Upper lobe of right lung (tissue), 1 donor: ENCODE measurements at regions not wholly inside any gene's neighbourhood (a gene's known extent, or its start where the extent isn't known, plus 50 kb on each side); places are given as distances from the start of the nearest gene placed in this dataset.
A peak's percentile ranks its signal among the peaks of the same experiment; 100 is the strongest.

Source experiments
- ATAC-seq: fragments of 200-7000 bp; cut with Tn5 transposase; one replicate; pipeline ENCODE4 v1.9.1; 2020; ENCODE audit warnings: mild to moderate bottlenecking, moderate library complexity
- DNase-seq: peaks from one replicate; pipeline ENCODE4 v3.0.0-alpha.2; 2020
- H3K27ac ChIP-seq: fragments of 200-600 bp; one replicate; pipeline ENCODE4 v1.8.0; 2022
- H3K27me3 ChIP-seq: fragments of 200-600 bp; one replicate; pipeline ENCODE4 v1.8.0; 2022; ENCODE audit warnings: mild to moderate bottlenecking
- H3K36me3 ChIP-seq: fragments of 200-600 bp; one replicate; pipeline ENCODE4 v1.8.0; 2022
- H3K4me1 ChIP-seq: fragments of 200-600 bp; one replicate; pipeline ENCODE4 v1.8.0; 2022
- H3K4me3 ChIP-seq: fragments of 200-600 bp; one replicate; pipeline ENCODE4 v1.8.0; 2022; ENCODE audit warnings: mild to moderate bottlenecking
- H3K9me3 ChIP-seq: fragments of 200-600 bp; one replicate; pipeline ENCODE4 v1.8.0; 2022
- CTCF ChIP-seq: fragments of 200-600 bp; IDR thresholded peaks from one replicate; pipeline ENCODE4 v1.8.0; 2022; ENCODE audit warnings: antibody characterized with exemption
- intact Hi-C: fragments of 100-400 bp; cut with DNase I; formaldehyde crosslinking; loops from one replicate; pipeline ENCODE4 v1.11.0; 2022
- donor health status: DM: no; HTN: yes; CAD: no; lungs with severe emphysema.

DNA sequence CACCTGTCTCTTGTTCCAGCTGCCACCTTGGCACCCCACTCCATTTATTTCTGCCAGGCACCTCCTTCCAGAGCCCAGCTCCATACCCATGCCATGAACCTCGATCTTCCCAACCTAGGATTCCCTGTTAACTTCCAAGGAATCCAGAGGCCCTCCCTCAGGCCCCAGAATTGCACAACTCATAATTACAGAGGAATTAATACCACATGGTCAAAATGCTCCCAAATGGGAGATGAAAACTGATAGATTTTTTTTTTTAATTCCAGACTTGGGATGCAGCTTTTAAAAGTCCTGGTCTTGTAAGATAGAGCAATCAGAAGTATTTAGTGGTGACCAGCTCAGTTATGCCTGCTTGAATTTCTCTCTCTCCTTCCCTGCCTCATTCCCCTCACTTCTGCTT is 96.2 kb upstream of the CCDC112 start:
- no peak overlapping the region for H3K27ac ChIP-seq
- TF ChIP-seq CTCF = no peak
- no peaks in the 10 kb centered on the region for H3K36me3 ChIP-seq
- H3K4me3 ChIP-seq = no peak overlapping the region
- H3K9me3 ChIP-seq = no peaks in the 10 kb centered on the region
- intact Hi-C loops = no loop called here
- H3K4me1 ChIP-seq = peaks cover 5% of the 10 kb centered on the region
- ATAC-seq = no peak
- DNase-seq = no peak
- no peaks in the 10 kb centered on the region for H3K27me3 ChIP-seq

DNA sequence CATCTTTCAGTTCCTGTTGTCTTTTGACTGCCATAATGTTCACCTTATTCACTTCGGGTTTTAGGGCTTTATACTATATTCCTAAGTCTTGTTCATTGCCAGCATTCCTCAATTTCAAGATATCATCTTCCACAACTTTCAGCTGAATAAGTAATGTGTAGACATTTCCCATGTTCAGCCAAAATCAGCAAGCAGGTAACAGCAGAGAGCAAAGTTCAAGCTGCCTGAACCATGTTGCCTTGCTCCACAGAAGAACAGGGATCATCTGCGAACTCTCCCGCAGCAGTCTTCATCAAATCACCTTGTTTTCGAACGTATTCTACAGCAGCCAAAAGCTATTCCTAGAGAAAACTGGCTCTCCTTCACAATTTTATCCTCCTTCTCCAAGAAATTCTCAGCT is 95.3 kb upstream of the CCDC112 start:
- H3K4me3 ChIP-seq = no peak overlapping the region
- DNase-seq = no peak
- intact Hi-C loops = no loop called here
- no peak overlapping the region for H3K27ac ChIP-seq
- H3K36me3 ChIP-seq = no peaks in the 10 kb centered on the region
- no peak for ATAC-seq
- TF ChIP-seq CTCF = no peak
- H3K27me3 ChIP-seq = no peaks in the 10 kb centered on the region
- peaks cover 5% of the 10 kb centered on the region for H3K4me1 ChIP-seq
- no peaks in the 10 kb centered on the region for H3K9me3 ChIP-seq

- DNase-seq = peak; percentile 72
Measured at GRCh38 chr5:115389799-115390382, 93.4 kb upstream of the CCDC112 start.

DNA sequence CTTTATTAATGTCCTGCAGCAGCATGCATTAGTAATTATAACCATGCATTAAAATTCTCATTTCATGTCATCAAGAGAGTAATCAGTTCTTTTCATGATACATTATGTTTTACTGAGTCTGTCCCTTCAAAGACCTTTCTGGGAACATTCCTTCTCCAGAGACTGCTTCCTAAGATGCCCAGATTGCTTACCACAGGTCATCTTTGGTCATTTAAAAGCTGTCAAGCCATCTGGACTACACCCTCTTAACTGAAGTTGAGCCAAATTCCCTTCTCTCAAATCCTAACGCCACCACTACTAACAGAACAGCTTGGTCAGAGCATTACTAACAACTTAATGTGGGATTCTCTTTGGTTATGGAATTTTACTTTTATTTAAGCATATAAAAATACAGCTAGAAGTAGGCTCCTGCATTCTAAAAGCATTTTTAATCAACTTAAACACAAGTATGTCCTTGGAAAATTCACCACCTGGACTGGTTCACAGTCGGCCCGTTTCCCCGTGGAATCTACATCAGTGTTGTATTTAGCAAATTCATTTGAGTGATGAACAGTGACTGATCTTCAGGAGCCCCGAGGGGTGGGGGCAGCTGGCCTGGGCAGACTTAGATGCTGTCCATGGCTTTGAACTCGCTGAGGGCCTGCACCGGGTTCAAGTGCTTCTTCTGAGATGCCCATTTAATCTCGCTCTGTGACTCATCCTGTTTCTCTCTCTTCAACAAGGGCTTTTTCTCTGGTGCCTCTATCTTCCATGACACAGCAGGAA is 92.8 kb upstream of the CCDC112 start:
- Histone ChIP-seq H3K4me3 (no peak overlapping the region), H3K27me3 (no peaks in the 10 kb centered on the region), H3K27ac (no peak overlapping the region), H3K9me3 (no peaks in the 10 kb centered on the region), H3K4me1 (peaks cover 5% of the 10 kb centered on the region), H3K36me3 (no peaks in the 10 kb centered on the region)
- intact Hi-C loops = no loop called here
- DNase-seq (no peak), ATAC-seq (no peak)
- no peak for TF ChIP-seq CTCF

More at GRCh38 chr5:115389799-115390382, 93.4 kb upstream of the CCDC112 start:
- Histone ChIP-seq H3K9me3 (no peaks in the 10 kb centered on the region), H3K27ac (no peak overlapping the region), H3K4me1 (peaks cover 5% of the 10 kb centered on the region), H3K4me3 (no peak overlapping the region), H3K27me3 (no peaks in the 10 kb centered on the region), H3K36me3 (no peaks in the 10 kb centered on the region)
- intact Hi-C loops = no loop called here
- peak; percentile 83 for ATAC-seq
- TF ChIP-seq CTCF = peak; percentile 27

- no peaks in the 10 kb centered on the region for H3K9me3 ChIP-seq
- no peak for TF ChIP-seq CTCF
Measured at GRCh38 chr5:115388240-115388639, 91.8 kb upstream of the CCDC112 start.

More at GRCh38 chr5:115388240-115388639, 91.8 kb upstream of the CCDC112 start:
- Histone ChIP-seq H3K27me3 (no peaks in the 10 kb centered on the region), H3K4me1 (no peaks in the 10 kb centered on the region), H3K36me3 (no peaks in the 10 kb centered on the region), H3K4me3 (no peak overlapping the region), H3K27ac (no peak overlapping the region)
- DNase-seq = no peak
- no peak for ATAC-seq
- intact Hi-C loops = no loop called here
